GM21825 (cell line): ENCODE measurements at regions not wholly inside any gene's neighbourhood (a gene's known extent, or its start where the extent isn't known, plus 50 kb on each side); places are given as distances from the start of the nearest gene placed in this dataset.
A peak's percentile ranks its signal among the peaks of the same experiment; 100 is the strongest.
"Not testable (repeated sequence)": the region's sequence is repeated elsewhere in the genome, so short reads cannot be mapped to it uniquely, and the experiment has no call there.

Experiments used
- ATAC-seq: cut with Tn5 transposase; IDR thresholded peaks from one replicate; pipeline ENCODE4 v1.9.1; 2021; ENCODE audit warnings: mild to moderate bottlenecking, moderate library complexity; ENCODE audit not compliant: unreplicated experiment

DNA sequence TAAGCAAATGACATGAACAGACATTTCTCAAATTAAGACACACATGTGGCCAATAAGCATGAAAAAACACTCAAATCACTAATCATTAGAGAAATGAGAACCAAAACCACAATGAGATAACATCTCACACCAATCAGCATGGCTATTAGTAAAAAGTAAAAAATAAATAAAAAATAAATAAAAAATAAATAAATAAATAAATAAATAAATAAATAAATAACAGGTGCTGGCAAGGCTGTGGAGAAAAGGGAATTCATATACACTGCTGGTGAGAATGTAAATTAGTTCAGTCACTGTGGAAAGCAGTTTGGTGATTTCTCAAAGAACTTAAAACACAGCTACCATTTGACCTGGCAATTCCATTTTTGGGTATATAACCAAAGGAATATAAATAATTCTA is 167.1 kb upstream of the CNKSR2 start:
- ATAC-seq = no peak

DNA sequence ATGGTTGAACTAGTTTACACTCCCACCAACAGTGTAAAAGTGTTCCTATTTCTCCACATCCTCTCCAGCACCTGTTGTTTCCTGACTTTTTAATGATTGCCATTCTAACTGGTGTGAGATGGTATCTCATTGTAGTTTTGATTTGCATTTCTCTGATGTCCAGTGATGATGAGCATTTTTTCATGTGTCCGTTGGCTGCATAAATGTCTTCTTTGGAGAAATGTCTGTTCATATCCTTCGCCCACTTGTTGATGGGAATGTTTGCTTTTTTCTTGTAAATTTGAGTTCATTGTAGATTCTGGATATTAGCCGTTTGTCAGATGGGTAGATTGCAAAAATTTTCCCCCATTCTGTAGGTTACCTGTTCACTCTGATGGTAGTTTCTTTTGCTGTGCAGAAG is 155.0 kb upstream of the CNKSR2 start:
- not testable (repeated sequence) for ATAC-seq

DNA sequence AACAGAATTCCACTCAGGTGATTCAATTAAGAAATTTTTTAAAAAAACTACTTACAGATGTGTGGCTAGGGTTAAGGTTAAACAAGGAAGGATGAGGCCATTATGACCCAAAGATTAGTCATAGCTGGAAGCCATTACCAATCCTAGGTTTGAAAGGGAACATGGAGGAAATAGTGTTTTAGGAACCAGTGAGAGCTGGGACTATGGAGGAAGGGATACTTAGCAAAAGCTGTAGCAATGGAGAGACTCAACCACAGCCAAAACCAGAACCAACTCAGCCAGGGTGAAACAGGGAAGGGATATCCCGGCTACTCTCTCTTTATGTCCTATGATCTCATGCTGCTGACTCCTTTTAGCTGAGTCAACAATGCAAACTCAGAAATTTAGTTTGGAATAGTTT is 148.6 kb upstream of the CNKSR2 start:
- no peak for ATAC-seq

DNA sequence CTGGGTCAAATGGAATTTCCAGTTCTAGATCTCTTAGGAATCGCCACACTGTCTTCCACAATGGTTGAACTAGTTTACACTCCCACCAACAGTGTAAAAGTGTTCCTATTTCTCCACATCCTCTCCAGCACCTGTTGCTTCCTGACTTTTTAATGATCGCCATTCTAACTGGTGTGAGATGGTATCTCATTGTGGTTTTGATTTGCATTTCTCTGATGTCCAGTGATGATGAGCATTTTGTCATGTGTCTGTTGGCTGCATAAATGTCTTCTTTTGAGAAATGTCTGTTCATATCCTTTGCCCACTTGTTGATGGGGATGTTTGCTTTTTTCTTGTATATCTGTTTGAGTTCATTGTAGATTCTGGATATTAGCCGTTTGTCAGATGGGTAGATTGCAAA is 145.2 kb upstream of the CNKSR2 start:
- ATAC-seq = not testable (repeated sequence)

DNA sequence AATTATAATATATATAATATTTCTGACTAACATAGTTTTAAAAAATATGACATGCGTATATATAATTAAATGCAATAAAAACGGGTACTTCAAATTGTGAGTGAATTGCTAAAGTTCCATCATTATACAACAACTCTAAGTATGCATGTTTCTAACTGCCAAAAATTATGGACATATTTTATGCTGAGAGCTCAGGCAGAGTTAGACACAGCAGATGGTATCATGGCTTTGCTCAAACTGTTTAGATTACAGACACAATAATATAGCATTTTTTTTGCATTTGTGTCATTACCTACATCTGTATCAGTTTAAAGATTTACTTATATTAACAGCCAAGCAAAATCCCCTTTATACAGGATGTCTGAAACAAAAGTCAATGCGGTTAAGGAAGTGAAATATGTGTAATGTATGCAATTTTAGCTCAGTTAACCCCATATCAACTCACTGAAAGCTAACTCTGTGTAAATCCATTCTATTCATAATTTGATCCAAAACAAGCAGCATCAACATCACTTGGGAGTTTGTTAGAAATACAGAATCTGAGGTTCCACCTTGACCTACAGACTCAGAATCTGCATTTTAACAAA is 119.1 kb upstream of the CNKSR2 start:
- ATAC-seq = peak; percentile 87

DNA sequence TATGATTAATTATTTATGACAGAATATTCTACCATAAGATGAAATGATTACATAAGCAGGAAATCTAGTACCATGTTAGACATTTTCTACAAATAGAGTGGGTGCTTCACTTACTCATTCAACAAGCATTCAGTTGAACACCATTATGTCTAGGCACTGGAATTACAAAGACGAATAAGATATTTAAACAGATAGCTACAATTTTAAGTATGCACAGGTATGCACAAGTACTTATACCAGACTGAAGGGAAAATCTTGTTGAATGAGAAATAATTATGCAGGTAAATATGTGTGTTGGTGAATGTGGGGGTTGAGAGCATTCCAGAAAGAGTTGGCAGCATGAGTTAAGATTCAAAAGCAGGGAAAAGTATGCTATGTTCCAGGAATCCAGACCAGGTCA is 107.3 kb upstream of the CNKSR2 start:
- ATAC-seq = no peak

DNA sequence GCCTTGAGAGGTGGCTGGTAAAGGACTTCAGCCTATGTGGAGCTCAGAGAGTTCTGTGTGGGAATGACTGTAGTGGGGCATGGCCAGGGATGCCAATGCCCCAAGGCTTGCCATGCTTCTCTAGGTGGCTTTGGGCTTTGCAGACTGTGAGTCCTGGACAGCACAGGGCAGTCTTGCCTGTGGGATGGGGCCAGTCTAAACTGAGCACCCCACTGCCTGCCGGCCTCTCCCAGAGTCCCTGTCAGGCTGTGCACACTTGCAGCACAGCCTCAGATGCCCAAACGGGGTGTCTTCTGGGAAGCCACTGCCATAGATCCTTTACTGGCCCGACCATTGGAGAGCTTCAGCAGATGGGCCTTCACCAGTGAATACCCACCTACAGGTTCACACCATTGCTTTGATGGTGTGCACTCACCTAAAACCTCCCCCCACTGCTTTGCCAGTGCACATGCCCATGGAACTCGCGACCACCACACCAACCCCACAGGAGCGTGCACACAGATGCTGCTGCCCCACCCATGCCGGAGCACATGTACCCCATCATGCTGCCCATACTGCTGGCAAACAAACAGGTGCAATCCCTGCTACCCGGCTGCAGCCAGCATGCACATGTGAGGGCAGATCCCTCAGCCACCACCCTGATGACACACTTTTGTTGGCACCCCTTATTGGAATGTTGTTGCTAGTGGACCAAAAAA is 97.3 kb upstream of the CNKSR2 start:
- no peak for ATAC-seq

DNA sequence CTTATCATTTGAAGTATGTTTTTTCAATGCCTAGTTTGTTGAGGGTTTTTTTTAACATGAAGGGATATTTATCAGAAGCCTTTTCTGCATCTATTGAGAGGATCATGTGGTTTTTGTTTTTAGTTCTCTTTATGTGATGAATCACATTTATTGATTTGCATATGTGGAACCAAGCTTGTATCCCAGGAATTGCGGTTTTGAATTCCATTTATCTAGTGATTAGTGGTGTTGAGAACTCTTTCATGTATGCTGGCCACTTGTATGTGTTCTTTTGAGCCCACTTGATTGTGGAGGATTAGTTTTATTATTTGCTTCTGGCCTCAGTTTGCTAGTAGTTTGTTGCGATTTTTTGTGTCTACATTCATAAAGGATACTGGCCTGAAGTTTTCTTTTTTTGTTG is 85.0 kb upstream of the CNKSR2 start:
- no peak for ATAC-seq

DNA sequence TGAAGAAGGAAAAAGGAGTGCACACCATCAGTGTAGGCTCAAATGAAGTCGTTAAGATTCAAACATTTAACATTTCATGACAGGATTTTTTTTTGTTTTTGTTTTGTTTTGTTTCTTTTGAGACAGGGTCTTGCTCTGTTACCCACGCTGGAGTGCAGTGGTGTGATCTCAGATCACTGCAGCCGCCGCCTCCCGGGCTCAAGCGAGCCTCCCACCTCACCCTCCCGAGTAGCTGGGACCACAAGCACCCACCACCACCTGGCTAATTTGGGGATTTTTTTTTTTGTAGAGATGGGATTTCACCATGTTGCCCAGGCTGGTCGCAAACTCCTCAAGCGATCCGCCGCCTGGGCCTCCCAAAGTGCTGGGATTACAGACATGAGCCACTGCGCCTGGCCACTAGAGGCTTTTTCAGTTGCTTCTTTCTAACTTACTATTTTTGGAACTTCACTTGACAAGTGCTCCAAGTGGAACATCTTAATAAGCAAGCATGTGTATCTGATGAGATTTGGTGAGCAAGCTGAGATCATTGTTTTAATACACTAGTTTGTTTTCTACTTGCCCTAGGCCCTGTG is 78.9 kb upstream of the CNKSR2 start:
- ATAC-seq = no peak

DNA sequence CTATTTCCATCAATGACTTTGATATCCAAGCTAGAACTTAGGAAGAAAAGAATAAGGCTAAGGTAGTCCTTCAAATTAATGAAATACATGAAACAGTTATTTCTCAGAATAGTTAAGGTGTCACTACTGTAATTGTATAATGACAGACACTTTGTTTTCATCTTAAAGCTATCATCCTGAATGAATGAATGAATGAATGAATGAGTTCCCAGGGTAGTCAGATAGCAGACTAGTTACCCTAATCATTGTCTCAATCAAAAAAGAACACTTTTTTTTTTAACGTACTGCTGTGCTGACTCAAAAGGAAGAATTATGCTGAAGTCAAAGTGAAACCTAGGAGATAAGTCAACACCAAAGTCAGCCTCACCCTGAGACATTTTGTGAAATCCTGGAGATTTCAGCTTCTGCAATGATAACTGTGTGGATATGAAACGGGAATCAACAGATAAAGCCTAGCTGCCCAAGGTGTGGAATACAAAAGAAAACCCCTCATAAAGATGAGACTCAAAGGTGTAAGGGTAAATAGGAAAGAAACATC is 68.3 kb upstream of the CNKSR2 start:
- no peak for ATAC-seq

DNA sequence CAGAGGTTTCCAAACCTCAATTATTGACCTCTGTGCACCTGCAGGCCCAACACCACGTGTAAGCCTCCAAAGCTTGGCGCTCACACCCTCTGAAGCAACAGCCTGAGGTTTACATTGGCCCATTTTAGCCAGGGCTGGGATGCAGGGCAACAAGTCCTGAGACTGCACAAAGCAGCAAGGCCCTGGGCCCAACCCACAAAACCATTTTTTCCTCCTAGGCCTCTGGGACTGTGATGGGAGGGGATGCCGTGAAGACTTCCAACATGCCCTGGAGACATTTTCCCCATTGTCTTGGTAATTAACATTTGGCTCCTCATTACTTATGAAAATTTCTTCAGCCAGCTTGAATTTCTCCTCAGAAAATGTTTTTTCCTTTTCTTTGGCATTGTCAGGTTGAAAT is 54.9 kb upstream of the CNKSR2 start:
- ATAC-seq = no peak
